NT2/D1 (cell line): ENCODE measurements at regions not wholly inside any gene's neighbourhood (a gene's known extent, or its start where the extent isn't known, plus 50 kb on each side); places are given as distances from the start of the nearest gene placed in this dataset.
"Not testable (repeated sequence)": the region's sequence is repeated elsewhere in the genome, so short reads cannot be mapped to it uniquely, and the experiment has no call there.

ENCODE experiments used
- DNase-seq: peaks from one replicate; pipeline ENCODE4 v3.0.0-alpha.2; 2011; ENCODE audit warnings: low read depth, low spot score
- H3K27me3 ChIP-seq: 2 replicates; pipeline ENCODE4 v1.6.0; 2011; ENCODE audit warnings: mild to moderate bottlenecking; ENCODE audit not compliant: insufficient read length, insufficient read depth
- H3K36me3 ChIP-seq: 2 replicates; pipeline ENCODE4 v1.6.1; 2011; ENCODE audit warnings: mild to moderate bottlenecking, low read length, mixed read lengths; ENCODE audit not compliant: insufficient read depth, insufficient read length
- H3K4me1 ChIP-seq: 2 replicates; pipeline ENCODE4 v1.5.1; 2011; ENCODE audit not compliant: insufficient read depth, insufficient read length
- H3K4me3 ChIP-seq: 2 replicates; pipeline ENCODE4 v1.5.1; 2011; ENCODE audit warnings: low read depth; ENCODE audit not compliant: insufficient read length
- H3K9ac ChIP-seq: 2 replicates; pipeline ENCODE4 v1.6.0; 2011; ENCODE audit warnings: low read depth; ENCODE audit not compliant: insufficient read length
- H3K9me3 ChIP-seq: 2 replicates; pipeline ENCODE4 v1.5.1; 2011; ENCODE audit warnings: mild to moderate bottlenecking, low read length; ENCODE audit not compliant: insufficient read depth
- SUZ12 ChIP-seq: IDR thresholded peaks from 2 replicates; pipeline ENCODE4 v1.6.1; 2011; ENCODE audit not compliant: insufficient read length, insufficient read depth; ENCODE audit errors: extremely low read depth
- YY1 ChIP-seq: IDR thresholded peaks from 2 replicates; pipeline ENCODE4 v1.6.1; 2011; ENCODE audit not compliant: insufficient read length, insufficient read depth
- ZNF274 ChIP-seq: IDR thresholded peaks from 2 replicates; pipeline ENCODE4 v1.6.1; 2011; ENCODE audit warnings: mild to moderate bottlenecking, low read depth, low read length

- Histone ChIP-seq H3K27me3 (no peaks in the 10 kb centered on the region), H3K9me3 (no peaks in the 10 kb centered on the region), H3K4me3 (no peak overlapping the region), H3K9ac (no peak overlapping the region), H3K36me3 (no peaks in the 10 kb centered on the region), H3K4me1 (no peaks in the 10 kb centered on the region)
- DNase-seq: no peak
- TF ChIP-seq SUZ12 (no peak), ZNF274 (no peak), YY1 (no peak)
Observed at GRCh38 chr5:53397845-53398244, 82.6 kb upstream of the FST start.

GRCh38 chr5:53399926-53400697 is 80.3 kb upstream of the FST start:
- Histone ChIP-seq H3K4me3 (no peak overlapping the region), H3K27me3 (no peaks in the 10 kb centered on the region), H3K9me3 (no peaks in the 10 kb centered on the region), H3K36me3 (no peaks in the 10 kb centered on the region), H3K9ac (no peak overlapping the region), H3K4me1 (no peaks in the 10 kb centered on the region)
- TF ChIP-seq ZNF274 (no peak), SUZ12 (no peak), YY1 (no peak)
- no peak for DNase-seq

- Histone ChIP-seq H3K9ac (no peak overlapping the region), H3K4me3 (no peak overlapping the region), H3K9me3 (no peaks in the 10 kb centered on the region), H3K27me3 (no peaks in the 10 kb centered on the region), H3K36me3 (no peaks in the 10 kb centered on the region), H3K4me1 (no peaks in the 10 kb centered on the region)
- TF ChIP-seq ZNF274 (no peak), SUZ12 (no peak), YY1 (no peak)
- DNase-seq: no peak
Observed at GRCh38 chr5:53403291-53403690, 77.1 kb upstream of the FST start.

- DNase-seq: no peak
- Histone ChIP-seq H3K9ac (no peak overlapping the region), H3K9me3 (no peaks in the 10 kb centered on the region), H3K4me3 (no peak overlapping the region), H3K4me1 (no peaks in the 10 kb centered on the region), H3K36me3 (no peaks in the 10 kb centered on the region), H3K27me3 (no peaks in the 10 kb centered on the region)
- TF ChIP-seq ZNF274 (no peak), SUZ12 (no peak), YY1 (no peak)
Observed at GRCh38 chr5:53403758-53404157, 76.7 kb upstream of the FST start.

- Histone ChIP-seq H3K27me3 (no peaks in the 10 kb centered on the region), H3K9me3 (no peaks in the 10 kb centered on the region), H3K9ac (no peak overlapping the region), H3K36me3 (no peaks in the 10 kb centered on the region), H3K4me1 (no peaks in the 10 kb centered on the region), H3K4me3 (no peak overlapping the region)
- no peak for DNase-seq
- TF ChIP-seq ZNF274: no peak
- no peak for TF ChIP-seq SUZ12
- no peak for TF ChIP-seq YY1
Observed at GRCh38 chr5:53405396-53405795, 75.0 kb upstream of the FST start.

GRCh38 chr5:53406630-53407316 is 73.7 kb upstream of the FST start:
- TF ChIP-seq SUZ12: no peak
- no peak for TF ChIP-seq ZNF274
- TF ChIP-seq YY1: no peak
- no peak for DNase-seq
- no peak overlapping the region for H3K4me3 ChIP-seq
- no peaks in the 10 kb centered on the region for H3K27me3 ChIP-seq
- H3K9me3 ChIP-seq: no peaks in the 10 kb centered on the region
- no peak overlapping the region for H3K9ac ChIP-seq
- no peaks in the 10 kb centered on the region for H3K4me1 ChIP-seq
- no peaks in the 10 kb centered on the region for H3K36me3 ChIP-seq

GRCh38 chr5:53407373-53407772 is 73.1 kb upstream of the FST start:
- H3K27me3 ChIP-seq: no peaks in the 10 kb centered on the region
- no peak for TF ChIP-seq SUZ12
- no peak for TF ChIP-seq ZNF274
- no peak for TF ChIP-seq YY1
- H3K9me3 ChIP-seq: no peaks in the 10 kb centered on the region
- no peak overlapping the region for H3K4me3 ChIP-seq
- H3K4me1 ChIP-seq: no peaks in the 10 kb centered on the region
- no peak overlapping the region for H3K9ac ChIP-seq
- DNase-seq: no peak
- H3K36me3 ChIP-seq: no peaks in the 10 kb centered on the region

GRCh38 chr5:53411388-53411787 is 69.0 kb upstream of the FST start:
- Histone ChIP-seq H3K4me1 (no peaks in the 10 kb centered on the region), H3K4me3 (no peak overlapping the region), H3K36me3 (no peaks in the 10 kb centered on the region), H3K9ac (no peak overlapping the region), H3K9me3 (no peaks in the 10 kb centered on the region; the same call in 1 of the 2 replicates), H3K27me3 (no peaks in the 10 kb centered on the region)
- no peak for DNase-seq
- TF ChIP-seq SUZ12 (no peak), ZNF274 (no peak), YY1 (no peak)

GRCh38 chr5:53412499-53412898 is 67.9 kb upstream of the FST start:
- H3K4me3 ChIP-seq, H3K9me3 ChIP-seq, H3K27me3 ChIP-seq, H3K9ac ChIP-seq, DNase-seq, H3K36me3 ChIP-seq, H3K4me1 ChIP-seq: not testable (repeated sequence)
